GM11168 (cell line): ENCODE measurements at regions not wholly inside any gene's neighbourhood (a gene's known extent, or its start where the extent isn't known, plus 50 kb on each side); places are given as distances from the start of the nearest gene placed in this dataset.

Source experiments
- in situ Hi-C: fragments of 300-500 bp; cut with MboI; formaldehyde crosslinking; loops from one replicate; pipeline ENCODE4 v1.12.0; 2022; ENCODE audit warnings: low sequenced_read_pairs; ENCODE audit not compliant: unreplicated experiment

DNA sequence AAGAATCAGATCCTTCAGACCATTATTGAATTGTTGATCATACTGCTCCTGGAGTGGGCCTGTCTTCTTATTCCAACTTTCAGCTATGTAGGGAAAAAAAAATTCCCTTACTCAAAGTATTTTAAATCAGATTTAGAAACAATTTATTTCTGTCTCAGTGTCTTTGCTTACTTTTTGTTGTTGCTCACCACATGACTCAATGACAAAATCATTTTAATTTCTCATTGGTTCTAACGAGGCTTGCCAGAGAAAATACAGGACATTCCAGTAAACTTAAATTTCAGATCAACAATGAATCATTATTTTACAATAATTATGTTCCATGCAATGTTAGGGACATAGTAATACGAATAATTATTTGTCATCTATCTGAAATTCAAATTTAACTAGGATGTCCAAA, 748.5 kb upstream of the CBLB start:
- in situ Hi-C loops = loop anchor here (10.0 kb wide), 1 partner anchor 932 kb away; no protein-coding TSS in a partner anchor

DNA sequence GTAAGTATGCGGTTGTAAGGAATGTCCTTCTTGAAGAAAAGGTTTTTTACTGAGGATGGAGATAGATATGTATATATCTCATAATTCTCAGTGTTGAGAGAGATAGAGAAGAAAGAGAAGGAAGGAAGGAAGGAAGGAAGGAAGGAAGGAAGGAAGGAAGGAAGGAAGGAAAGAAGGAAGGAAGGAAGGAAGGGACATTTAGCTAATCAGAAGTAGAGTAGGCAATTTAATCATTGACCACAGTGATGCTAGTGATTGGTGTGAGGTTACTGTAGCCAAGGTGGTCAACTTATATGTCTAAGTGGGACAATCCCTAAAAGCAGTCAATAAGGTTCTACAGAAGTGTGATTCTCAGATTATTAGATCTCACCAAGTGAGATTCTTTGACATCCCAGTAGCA, 751.8 kb upstream of the CBLB start:
- in situ Hi-C loops = no loop called here

- in situ Hi-C loops = no loop called here
Measured at GRCh38 chr3:106624154-106624553, 753.1 kb upstream of the CCDC54 start.

GRCh38 chr3:106628407-106628806, 748.8 kb upstream of the CCDC54 start:
- in situ Hi-C loops = no loop called here

- in situ Hi-C loops = no loop called here
Measured at GRCh38 chr3:106629215-106629832, 747.9 kb upstream of the CCDC54 start.

GRCh38 chr3:106631373-106632108, 745.7 kb upstream of the CCDC54 start:
- in situ Hi-C loops = no loop called here

GRCh38 chr3:106635271-106635670, 742.0 kb upstream of the CCDC54 start:
- in situ Hi-C loops = no loop called here

- in situ Hi-C loops = no loop called here
Measured at GRCh38 chr3:106635826-106636225, 741.4 kb upstream of the CCDC54 start.

DNA sequence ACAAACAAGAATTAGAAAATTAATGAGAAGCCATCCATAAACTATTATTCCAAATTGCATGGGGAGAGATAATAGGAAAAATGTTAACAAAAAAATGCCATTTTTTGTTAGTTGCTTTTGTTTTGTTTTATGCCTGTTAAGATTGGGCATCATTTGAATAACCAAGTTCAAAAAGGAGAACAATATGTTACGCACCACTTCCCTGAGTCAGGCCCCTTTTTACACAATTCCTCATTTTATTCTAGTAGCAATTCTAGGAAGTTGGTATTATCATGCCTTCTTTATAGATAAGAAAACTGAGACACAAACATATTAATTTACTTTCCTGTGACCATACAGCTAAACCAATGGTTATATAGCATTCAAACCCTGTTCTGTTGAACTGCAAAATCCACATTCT, 736.9 kb upstream of the CCDC54 start:
- in situ Hi-C loops = no loop called here

DNA sequence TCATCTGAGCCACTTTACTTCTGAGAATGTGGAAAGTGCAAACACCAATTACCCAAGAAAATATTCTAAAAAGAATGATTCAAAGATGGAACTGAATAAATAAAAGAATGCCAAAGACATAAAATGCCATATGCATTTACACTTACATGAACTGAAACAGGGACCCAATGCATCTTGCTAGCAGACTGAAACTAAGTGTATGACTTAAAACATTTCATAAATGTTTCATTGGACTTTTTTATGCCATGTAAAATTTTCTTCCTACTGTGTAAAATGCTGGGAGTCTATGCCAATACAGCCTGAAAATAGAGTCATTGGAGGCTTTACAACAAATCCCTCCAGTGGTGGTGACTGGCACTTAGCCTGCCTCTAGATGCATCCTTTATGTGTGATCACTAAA, 735.1 kb upstream of the CCDC54 start:
- in situ Hi-C loops = no loop called here

GRCh38 chr3:106643684-106644161, 733.5 kb upstream of the CCDC54 start:
- in situ Hi-C loops = no loop called here

DNA sequence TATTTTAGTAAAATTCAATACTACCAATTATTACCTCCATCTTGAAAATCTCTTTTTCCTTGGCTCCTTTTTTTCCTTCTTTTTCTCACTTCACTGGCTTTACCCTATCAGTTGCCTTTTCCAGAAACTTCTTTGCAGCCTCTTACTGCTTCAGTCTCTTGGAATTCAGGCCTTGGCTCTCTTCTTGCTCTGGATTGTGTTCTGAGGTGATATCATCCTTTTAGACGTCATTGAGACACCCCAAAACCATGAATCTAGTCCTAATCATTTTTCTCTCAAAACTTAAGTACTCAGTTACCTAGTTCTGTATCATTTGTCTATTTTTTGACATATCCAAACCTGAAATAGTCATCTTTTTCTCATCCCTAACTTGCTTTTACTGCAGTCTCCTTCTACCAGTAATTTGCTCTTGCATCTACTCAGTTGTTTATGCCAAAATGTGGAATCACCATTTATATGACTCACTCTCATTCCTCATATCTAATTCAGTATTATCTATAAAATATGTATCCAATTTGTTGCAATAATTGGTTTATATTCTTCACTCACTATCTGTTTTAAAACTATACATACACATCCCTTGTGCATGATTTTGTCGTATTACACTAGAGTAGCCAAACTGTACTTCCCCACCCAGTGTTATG, 703.2 kb upstream of the CCDC54 start:
- in situ Hi-C loops = no loop called here

GRCh38 chr3:106675451-106675850, 701.8 kb upstream of the CCDC54 start:
- in situ Hi-C loops = no loop called here

- in situ Hi-C loops = no loop called here
Measured at GRCh38 chr3:106678657-106679390, 698.4 kb upstream of the CCDC54 start.

DNA sequence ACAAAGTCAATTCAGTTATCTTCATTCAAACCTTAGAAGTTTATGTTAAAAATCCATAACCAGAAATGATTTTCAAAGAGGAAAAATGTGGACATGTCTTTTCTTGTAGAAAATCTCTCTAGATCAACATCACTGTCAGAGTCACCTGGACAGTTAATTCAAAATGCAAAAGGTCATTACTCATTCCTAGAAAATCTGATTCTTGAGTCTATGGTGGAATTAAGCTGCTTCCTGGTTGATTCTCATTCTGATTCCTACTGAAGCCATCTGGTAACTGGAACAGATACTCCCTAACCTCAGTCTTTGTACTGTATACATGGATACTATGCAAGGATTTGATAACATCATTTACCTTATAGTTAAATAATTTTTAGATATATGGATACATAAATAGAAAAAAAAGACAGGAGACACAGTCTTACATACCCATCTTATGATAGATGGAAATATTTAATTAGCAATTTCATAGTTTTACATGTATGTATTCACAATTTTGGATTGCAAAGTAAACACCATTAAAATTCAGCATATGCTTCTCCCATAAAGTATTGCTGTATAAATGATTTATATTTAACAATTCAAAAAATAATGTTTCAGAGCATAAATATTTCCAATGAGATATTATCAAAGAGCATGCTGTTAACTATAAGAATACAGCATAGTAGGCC, 693.2 kb upstream of the CCDC54 start:
- in situ Hi-C loops = no loop called here

GRCh38 chr3:106685745-106686144, 691.5 kb upstream of the CCDC54 start:
- in situ Hi-C loops = no loop called here

GRCh38 chr3:106687905-106688304, 689.3 kb upstream of the CCDC54 start:
- in situ Hi-C loops = no loop called here

GRCh38 chr3:106688464-106688863, 688.8 kb upstream of the CCDC54 start:
- in situ Hi-C loops = no loop called here

DNA sequence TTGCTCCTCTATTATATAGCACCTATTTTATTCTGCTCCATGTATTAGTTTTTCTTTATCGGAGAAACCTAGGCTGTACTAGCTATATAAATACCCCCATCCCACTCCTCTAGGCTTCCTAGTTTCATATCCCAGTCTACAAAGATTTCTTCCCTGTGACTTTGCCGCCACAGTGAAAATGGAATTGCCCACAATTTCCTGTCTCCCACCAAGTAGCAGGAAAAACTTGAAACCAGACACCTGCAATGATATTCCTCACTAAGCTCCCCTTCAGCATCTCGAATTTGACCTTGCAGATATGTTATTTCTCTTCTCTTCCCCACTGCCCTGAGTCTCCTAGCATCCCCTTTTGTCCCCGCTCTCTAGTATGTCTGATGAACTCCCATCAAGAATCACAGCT, 685.8 kb upstream of the CCDC54 start:
- in situ Hi-C loops = no loop called here

DNA sequence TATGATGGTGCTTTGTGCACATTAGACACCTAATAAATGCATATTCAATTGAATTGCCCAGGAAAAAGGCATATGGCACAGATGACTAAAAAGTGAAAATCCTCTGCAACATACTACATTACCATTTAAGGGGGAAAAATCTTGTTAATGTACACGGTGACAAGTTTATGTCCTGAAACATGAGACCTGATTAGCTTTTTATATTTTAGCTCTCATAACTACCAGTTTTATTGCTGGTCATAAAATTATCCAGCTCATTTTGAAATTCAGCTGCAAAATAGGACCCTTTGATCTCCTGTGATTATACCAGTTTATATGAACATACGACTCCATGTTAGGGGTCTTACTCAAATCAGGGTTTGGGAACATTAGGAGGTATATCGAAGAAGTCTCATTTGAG, 684.6 kb upstream of the CCDC54 start:
- in situ Hi-C loops = no loop called here
